ENCODE measurements at regions not wholly inside any gene's neighbourhood (a gene's known extent, or its start where the extent isn't known, plus 50 kb on each side); places are given as distances from the start of the nearest gene placed in this dataset.

DNA sequence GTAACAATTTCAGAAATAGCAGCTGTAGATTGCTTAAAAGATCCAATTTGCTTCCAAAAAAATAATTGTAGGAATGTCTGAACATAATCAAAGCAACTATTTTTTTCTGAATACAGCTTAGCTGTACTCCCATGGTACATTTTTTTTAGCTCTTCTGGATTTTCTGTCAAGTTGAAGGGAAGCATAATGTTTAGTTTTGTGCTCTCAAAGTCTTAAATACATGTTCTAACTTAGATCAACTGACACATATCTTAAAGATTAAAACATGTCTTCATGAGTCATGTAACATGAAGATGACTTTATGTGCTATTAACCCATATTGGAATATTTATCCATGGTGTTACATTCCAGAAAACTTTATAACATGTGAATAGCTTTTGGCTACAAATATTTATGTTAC lies 255.7 kb downstream of the BTG1 start:
- Histone ChIP-seq H3K4me3 (replicated peaks; ENCODE audit: insufficient read depth, low read length) (no peak overlapping the region), H3K27ac (replicated peaks) (no peak overlapping the region), H3K27me3 (ENCODE audit: insufficient read depth, poor library complexity, severe bottlenecking) (no peaks in the 10 kb centered on the region)
- TF ChIP-seq GABPA (IDR thresholded peaks at IDR 0.05; ENCODE audit: low read depth) (no peak), REST (IDR thresholded peaks at IDR 0.05; ENCODE audit: insufficient replicate concordance, low read depth) (no peak)
- TF ChIP-seq, protein P1, sequence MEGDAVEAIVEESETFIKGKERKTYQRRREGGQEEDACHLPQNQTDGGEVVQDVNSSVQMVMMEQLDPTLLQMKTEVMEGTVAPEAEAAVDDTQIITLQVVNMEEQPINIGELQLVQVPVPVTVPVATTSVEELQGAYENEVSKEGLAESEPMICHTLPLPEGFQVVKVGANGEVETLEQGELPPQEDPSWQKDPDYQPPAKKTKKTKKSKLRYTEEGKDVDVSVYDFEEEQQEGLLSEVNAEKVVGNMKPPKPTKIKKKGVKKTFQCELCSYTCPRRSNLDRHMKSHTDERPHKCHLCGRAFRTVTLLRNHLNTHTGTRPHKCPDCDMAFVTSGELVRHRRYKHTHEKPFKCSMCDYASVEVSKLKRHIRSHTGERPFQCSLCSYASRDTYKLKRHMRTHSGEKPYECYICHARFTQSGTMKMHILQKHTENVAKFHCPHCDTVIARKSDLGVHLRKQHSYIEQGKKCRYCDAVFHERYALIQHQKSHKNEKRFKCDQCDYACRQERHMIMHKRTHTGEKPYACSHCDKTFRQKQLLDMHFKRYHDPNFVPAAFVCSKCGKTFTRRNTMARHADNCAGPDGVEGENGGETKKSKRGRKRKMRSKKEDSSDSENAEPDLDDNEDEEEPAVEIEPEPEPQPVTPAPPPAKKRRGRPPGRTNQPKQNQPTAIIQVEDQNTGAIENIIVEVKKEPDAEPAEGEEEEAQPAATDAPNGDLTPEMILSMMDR (IDR thresholded peaks at IDR 0.05; ENCODE audit: insufficient read depth, low read length) = no peak
- DNase-seq (ENCODE audit: low read depth in 1 of 2, low spot score in 1 of 2) = no peak

DNA sequence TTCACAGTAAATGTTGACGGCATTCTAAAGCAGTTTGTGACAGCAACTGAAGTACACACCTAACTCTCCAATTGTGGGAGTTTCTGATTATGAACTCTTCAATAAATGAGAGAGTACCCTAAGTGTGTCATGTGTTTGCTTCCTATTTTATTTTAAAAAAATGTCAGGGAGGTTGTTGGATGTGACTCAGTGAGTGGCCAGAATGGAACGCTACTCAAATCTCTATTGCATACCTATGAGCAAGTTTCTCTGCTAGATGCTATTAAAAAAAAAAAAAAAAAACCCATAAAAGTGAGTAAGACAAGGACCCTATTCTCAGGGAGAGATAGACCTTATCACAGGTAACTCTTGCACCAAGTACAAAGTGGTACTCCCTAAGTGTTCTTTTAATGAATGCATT lies 256.6 kb downstream of the BTG1 start:
- no peak overlapping the region for H3K4me3 ChIP-seq (replicated peaks; ENCODE audit: insufficient read depth, low read length)
- DNase-seq (ENCODE audit: low read depth in 1 of 2, low spot score in 1 of 2) = no peak
- H3K27ac ChIP-seq (replicated peaks) = no peak overlapping the region
- H3K27me3 ChIP-seq (ENCODE audit: insufficient read depth, poor library complexity, severe bottlenecking) = no peaks in the 10 kb centered on the region
- TF ChIP-seq REST (IDR thresholded peaks at IDR 0.05; ENCODE audit: insufficient replicate concordance, low read depth) = no peak
- TF ChIP-seq, protein P1 (IDR thresholded peaks at IDR 0.05; ENCODE audit: insufficient read depth, low read length) = no peak
- TF ChIP-seq SPI1 (IDR thresholded peaks at IDR 0.05; ENCODE audit: borderline replicate concordance, low read depth) = no peak
- TF ChIP-seq GABPA (IDR thresholded peaks at IDR 0.05; ENCODE audit: low read depth) = no peak
- no peak for TF ChIP-seq POLR2AphosphoS5 (IDR thresholded peaks at IDR 0.05; ENCODE audit: low read depth)

DNA sequence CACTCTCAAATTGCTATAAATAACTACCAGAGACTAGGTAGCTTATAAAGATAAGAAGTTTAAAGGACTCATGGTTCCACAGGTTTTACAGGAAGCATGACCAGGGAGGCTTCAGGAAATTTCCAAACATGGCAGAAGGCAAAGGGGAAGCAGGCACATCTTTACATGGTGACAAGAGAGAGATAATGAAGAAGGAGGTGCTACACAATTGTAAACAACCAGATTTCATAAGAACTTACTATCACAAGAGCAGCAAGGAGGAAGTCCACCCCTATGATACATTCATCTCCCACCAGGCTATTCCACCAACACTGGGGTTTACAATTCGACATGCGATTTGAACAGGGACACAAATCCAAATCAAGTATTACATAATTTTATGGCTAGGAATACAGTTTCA lies 257.7 kb downstream of the BTG1 start:
- TF ChIP-seq POLR2AphosphoS5 (IDR thresholded peaks at IDR 0.05; ENCODE audit: low read depth) (no peak), SPI1 (IDR thresholded peaks at IDR 0.05; ENCODE audit: borderline replicate concordance, low read depth) (peak; percentile 40; the same call in 1 of the 2 replicates), REST (IDR thresholded peaks at IDR 0.05; ENCODE audit: insufficient replicate concordance, low read depth) (no peak), GABPA (IDR thresholded peaks at IDR 0.05; ENCODE audit: low read depth) (no peak)
- TF ChIP-seq, protein P1 (IDR thresholded peaks at IDR 0.05; ENCODE audit: insufficient read depth, low read length) = no peak
- DNase-seq (ENCODE audit: low read depth in 1 of 2, low spot score in 1 of 2) = peak; percentile 25 to 34
- H3K4me3 ChIP-seq (replicated peaks; ENCODE audit: insufficient read depth, low read length) = no peak overlapping the region

More for the DNA sequence above, 257.7 kb downstream of the BTG1 start:
- Histone ChIP-seq H3K27me3 (ENCODE audit: insufficient read depth, poor library complexity, severe bottlenecking) (no peaks in the 10 kb centered on the region), H3K27ac (replicated peaks) (no peak overlapping the region)
